Stimulated activated CD4-positive, alpha-beta T cell treated with anti-CD3 and anti-CD28 coated beads, Interleukin-4, amount 100 ng/mL, for 1 hour (primary cell): ENCODE measurements at regions not wholly inside any gene's neighbourhood (a gene's known extent, or its start where the extent isn't known, plus 50 kb on each side); places are given as distances from the start of the nearest gene placed in this dataset.
"Not testable (repeated sequence)": the region's sequence is repeated elsewhere in the genome, so short reads cannot be mapped to it uniquely, and the experiment has no call there.

Experiments used
- DNase-seq: peaks from one replicate; pipeline ENCODE4 v3.0.0-alpha.2; 2020

GRCh38 chr4:177809791-177810190, 367.6 kb upstream of the AGA start:
- no peak for DNase-seq

DNA sequence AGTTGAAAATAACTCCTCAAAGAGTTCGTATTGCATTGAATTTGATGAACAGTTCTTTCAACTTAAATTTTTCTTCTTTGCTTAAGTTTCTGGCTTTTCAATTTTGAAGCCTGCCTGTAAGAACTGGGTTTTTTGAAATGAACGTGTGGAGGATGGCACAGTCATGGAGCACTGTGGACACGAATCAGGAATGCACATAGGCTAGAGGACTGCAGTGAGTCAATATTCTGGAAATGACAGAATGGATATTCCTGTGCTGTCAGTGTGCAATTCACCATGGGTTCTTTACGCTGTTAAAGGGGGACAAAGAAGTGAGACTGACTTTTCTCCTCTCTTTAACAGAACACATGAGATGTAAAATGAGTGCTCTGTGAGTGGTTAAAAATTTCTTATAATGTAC, 368.0 kb upstream of the AGA start:
- no peak for DNase-seq

- not testable (repeated sequence) for DNase-seq
Observed at GRCh38 chr4:177818392-177818791, 376.2 kb upstream of the AGA start.

- DNase-seq, result no peak
Observed at GRCh38 chr4:177826973-177827372, 384.7 kb upstream of the AGA start.

DNA sequence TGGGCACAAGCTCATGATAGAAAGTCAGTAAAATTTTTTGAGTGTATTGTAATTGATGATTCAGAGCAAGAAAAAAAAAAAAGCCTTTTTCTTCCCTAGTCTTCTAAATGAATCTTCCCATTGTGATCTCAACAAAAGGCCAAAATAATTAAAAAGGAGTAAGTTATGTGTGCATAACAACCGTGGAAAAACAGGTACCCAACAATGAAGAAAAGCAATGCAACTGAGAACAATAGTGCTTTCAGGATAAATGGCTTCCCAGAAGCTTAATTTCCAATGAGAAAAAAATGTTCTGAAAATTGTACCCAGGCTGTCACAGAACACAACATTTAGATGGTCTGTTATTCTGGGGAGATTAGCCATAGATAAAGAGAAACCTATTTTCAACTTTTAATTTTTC, 399.0 kb upstream of the AGA start:
- no peak for DNase-seq

DNA sequence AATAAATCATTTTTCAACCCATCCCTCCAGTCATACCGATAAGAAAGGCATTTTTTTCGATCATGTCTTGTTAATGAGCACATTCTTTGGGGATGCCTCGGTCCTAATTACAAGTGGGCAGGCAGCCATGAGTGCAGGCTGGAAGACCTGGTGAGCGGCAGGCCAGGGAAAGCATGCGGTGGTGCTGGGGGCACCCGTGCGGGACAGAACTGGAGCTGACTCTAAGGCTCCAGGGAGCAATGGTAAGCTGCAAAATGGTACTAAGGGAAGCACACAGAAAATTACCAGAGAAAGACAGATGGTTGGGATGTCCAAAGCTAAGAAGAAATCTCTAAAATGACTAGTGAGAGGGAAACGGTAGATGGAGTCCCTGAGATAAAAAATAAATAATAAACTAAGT, 411.0 kb upstream of the AGA start:
- DNase-seq, result no peak

GRCh38 chr4:177855507-177856197, 413.4 kb upstream of the AGA start:
- no peak for DNase-seq

DNA sequence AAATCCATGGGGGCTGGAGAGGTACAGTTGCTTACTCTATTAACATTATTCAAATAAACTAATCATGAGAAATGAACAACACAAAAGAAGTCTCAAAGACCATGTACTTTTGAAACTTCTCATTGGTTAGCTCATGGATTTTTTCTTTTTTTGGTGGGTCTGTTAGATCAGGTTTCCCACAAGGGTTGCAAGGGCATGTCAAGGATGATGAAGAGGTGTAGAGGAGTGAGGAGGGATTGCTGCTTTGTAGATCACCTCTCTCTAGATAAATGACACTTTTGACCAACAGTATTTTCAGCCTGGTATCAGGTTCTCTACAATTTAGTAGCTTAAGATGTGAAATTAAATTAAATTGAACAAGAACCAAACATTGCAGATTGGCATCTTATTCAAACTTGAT, 417.9 kb upstream of the AGA start:
- no peak for DNase-seq

GRCh38 chr4:177861551-177862094, 419.4 kb upstream of the AGA start:
- no peak for DNase-seq

DNA sequence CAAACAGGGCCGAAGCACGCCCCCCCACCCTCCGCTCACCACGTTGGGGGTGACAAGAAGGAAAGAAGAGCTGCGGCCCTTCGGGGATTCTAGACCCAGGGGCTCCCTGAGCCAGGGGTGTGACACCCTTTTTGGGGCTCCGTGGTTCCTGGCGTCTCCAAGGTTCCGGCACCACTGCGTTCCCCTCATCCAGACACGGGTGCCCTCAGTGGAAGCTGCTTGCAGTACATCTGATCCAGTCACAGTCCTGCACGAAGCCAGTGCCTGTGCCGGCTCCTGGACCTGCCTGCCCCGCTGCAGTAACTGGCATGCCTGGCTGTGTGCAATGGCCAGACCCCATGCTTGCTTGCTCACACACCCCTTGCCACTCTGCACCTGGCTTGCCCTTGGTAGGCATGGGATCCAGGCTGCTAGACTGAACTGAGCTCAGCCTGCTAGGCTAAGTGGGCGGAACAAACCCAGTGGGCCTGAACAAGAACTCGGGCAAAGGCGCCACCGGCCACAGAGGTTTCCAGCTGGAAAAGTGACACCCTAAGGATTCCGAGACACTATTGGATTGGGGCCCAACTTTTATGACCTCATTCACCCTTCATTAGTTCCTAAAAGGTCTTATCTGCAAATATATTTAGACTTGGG, 420.4 kb upstream of the AGA start:
- DNase-seq, result no peak

GRCh38 chr4:177879851-177880250, 437.6 kb upstream of the AGA start:
- DNase-seq, result no peak

DNA sequence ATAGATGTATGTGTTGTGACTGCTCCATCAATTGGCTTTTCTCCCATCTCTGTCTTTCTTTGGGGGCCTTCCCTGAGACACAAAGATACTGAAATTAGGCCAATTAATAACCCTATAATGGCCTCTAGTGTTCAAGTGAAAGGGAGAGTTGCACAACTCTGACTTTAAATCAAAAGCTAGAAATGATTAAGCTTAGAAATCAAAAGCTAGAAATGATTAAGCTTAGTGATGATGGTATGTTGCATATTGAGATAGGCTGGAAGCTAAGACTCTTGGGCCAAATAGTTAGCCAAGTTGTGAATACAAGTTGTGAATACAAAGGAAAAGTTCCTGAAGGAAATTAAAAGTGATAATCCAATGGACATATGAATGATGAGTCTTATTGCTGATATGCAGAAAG, 452.9 kb upstream of the AGA start:
- no peak for DNase-seq

GRCh38 chr4:177901786-177902185, 459.5 kb upstream of the AGA start:
- DNase-seq, result no peak

GRCh38 chr4:177902386-177902785, 460.1 kb upstream of the AGA start:
- no peak for DNase-seq

GRCh38 chr4:177907736-177908424, 465.6 kb upstream of the AGA start:
- no peak for DNase-seq

GRCh38 chr4:177921715-177922114, 479.5 kb upstream of the AGA start:
- DNase-seq, result no peak

DNA sequence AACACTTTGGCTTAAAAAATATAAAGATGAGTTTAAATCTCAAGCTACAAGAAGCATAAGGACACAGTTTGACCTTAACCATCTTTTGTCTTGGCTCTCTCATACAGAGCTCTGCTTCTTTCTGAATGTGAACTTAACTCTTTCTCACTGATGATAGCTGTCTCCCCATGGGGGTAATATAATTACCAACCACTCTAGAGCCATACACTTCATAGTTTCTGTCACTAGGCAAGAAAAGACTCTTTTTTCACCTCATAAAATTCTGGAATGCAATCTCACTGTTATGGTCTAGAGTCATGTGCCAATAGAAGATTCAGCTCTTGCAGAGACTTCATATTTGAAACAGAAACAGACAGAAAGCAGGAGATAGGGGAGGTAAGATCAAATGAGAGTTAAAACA, 481.7 kb upstream of the AGA start:
- no peak for DNase-seq

GRCh38 chr4:177937041-177937440, 494.8 kb upstream of the AGA start:
- DNase-seq, result no peak

- DNase-seq, result no peak
Observed at GRCh38 chr4:177938226-177938625, 496.0 kb upstream of the AGA start.

- DNase-seq, result no peak
Observed at GRCh38 chr4:177945268-177945667, 503.0 kb upstream of the AGA start.

DNA sequence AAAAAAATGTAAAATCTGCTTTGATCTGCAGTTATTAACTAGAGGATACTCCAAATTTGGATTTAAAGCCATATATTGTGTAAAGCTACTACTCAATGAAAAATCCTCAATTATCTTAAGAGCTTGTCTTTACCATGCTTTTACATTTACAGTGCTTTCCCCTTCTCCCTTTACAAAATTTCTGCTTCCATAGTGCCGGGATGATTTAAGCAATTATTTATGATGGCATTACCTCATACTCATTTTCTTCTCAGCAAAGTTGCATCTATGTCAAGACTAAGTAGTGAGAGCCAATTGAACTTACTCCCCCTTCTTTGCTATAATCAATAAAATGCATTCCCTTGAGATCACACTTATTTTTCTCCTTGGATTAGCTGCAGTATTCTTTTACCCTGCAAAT, 505.4 kb upstream of the AGA start:
- no peak for DNase-seq

GRCh38 chr4:177948853-177949252, 506.6 kb upstream of the AGA start:
- no peak for DNase-seq

DNA sequence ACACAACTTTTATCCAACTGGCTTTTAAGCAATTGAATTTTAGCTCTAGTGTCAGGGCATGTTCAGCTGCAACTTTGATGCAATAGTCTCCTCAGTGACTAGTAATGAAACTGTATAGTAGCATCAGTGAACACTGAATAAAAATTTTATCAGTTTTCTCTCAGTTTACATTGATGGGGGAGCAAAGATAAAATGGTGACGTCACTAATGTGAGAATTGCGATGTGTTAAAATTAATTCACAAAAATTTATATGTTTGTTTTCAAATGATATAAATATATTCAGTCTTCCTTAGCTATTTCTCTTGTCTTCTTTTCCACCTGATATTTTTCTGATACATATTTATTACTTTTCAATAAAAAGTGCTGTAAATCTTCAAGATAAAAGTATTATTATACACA, 508.8 kb upstream of the AGA start:
- DNase-seq, result no peak

- no peak for DNase-seq
Observed at GRCh38 chr4:177952723-177953122, 510.5 kb upstream of the AGA start.
